Myocyte (in vitro differentiated cells): ENCODE measurements at regions not wholly inside any gene's neighbourhood (a gene's known extent, or its start where the extent isn't known, plus 50 kb on each side); places are given as distances from the start of the nearest gene placed in this dataset.
A peak's percentile ranks its signal among the peaks of the same experiment; 100 is the strongest.

Experiments used
- DNase-seq: peaks from one replicate; pipeline ENCODE4 v3.0.0-alpha.2; 2012; ENCODE audit warnings: low read depth

- no peak for DNase-seq
Observed at GRCh38 chr9:99744132-99744531, 77.6 kb upstream of the NR4A3 start.

GRCh38 chr9:99745085-99745484 lies 76.6 kb upstream of the NR4A3 start:
- no peak for DNase-seq

GRCh38 chr9:99746406-99746805 lies 75.3 kb upstream of the NR4A3 start:
- DNase-seq = no peak

GRCh38 chr9:99748266-99748665 lies 73.4 kb upstream of the NR4A3 start:
- DNase-seq = no peak

- no peak for DNase-seq
Observed at GRCh38 chr9:99748676-99749075, 73.0 kb upstream of the NR4A3 start.

GRCh38 chr9:99749641-99750040 lies 72.0 kb upstream of the NR4A3 start:
- DNase-seq = peak; percentile 24

- DNase-seq = no peak
Observed at GRCh38 chr9:99750526-99750925, 71.2 kb upstream of the NR4A3 start.

- DNase-seq = peak; percentile 2
Observed at GRCh38 chr9:99752417-99753109, 69.1 kb upstream of the NR4A3 start.

GRCh38 chr9:99753436-99753835 lies 68.2 kb upstream of the NR4A3 start:
- no peak for DNase-seq

- DNase-seq = no peak
Observed at GRCh38 chr9:99760421-99760820, 61.3 kb upstream of the NR4A3 start.

GRCh38 chr9:99762470-99762869 lies 59.2 kb upstream of the NR4A3 start:
- DNase-seq = no peak
